Activated CD4-positive, CD25-positive, alpha-beta regulatory T cell (primary cell): ENCODE measurements at regions not wholly inside any gene's neighbourhood (a gene's known extent, or its start where the extent isn't known, plus 50 kb on each side); places are given as distances from the start of the nearest gene placed in this dataset.

Source experiments
- DNase-seq, 4 experiments: peaks; one replicate each; lab custom pipeline; 2025; lab: John Stamatoyannopoulos, UW

DNA sequence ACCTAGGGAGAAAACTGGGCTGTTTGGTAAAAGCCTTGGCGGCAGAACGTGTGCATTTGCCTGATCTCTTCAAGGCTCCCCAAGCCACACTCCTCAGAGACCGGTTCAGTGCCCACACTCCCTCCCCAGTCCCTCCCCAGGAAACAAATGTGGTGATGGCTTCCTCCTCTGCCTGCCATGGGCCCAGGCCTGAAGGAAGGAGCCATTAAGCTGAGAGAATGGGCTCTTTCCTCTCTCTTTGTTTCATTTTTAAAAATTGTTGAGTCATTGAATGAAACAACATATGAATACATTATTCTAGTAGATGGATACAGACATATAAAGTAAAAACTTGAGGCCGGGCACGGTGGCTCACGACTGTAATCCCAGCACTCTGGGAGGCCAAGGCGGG, 50.6 kb upstream of the YWHAQ start:
- no peak for DNase-seq

DNA sequence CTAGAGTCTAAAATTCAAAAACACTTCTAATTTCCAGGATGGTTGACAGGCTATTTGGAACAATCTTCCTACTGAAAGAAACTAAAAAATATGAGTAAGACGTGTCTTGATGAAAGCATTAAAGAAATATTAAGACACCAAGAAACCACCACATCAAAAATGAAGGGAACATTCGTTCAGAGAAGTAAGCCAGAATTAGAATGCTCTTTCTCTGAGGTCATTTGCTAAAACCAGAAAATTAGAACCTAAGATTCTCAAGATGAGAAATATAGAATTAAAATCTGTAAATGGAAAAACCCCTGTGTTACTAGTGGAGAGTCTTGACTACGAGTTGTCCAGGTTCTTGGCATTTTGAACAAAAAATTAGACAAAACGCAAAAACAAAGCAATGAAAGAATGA, 54.8 kb upstream of the YWHAQ start:
- DNase-seq = no peak

DNA sequence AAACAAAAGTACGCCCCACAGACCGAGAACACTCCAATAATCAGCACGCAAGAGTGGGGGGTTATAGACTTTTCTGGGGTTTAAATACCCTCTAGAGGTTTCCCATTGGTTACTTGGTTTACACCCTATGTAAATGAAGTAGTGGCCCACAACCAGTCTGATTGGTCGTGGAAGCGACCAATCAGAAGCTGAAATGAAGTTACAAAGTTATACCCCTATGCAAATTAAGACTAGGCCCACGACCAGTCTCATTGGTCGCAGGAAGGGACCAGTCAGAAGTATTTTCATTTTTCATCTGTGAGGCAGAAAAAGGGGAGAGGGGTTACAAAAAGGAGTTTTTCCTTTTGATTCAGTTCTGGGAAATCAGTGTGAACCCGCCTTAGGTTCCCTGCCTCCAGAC, 55.3 kb upstream of the YWHAQ start:
- DNase-seq = no peak

DNA sequence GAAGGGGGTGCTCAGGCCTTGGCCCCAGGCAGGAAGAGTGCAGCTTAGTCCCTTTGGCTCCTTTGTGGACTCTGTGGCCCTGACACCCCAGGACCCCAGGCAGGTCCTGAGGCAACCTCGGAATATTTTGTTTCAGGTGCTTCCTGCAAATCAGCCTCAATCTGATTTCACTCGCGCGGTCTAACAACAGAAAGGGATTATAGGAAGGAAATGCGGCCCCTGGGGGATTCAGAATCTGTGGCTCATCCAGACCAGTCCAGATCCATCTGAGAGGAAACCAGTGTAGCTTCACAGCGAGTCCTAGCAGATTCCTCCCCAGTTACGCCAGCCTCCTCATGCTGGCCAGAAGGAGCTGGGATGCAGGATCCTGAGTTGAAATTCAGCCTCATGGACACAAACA, 59.5 kb upstream of the YWHAQ start:
- no peak for DNase-seq

DNA sequence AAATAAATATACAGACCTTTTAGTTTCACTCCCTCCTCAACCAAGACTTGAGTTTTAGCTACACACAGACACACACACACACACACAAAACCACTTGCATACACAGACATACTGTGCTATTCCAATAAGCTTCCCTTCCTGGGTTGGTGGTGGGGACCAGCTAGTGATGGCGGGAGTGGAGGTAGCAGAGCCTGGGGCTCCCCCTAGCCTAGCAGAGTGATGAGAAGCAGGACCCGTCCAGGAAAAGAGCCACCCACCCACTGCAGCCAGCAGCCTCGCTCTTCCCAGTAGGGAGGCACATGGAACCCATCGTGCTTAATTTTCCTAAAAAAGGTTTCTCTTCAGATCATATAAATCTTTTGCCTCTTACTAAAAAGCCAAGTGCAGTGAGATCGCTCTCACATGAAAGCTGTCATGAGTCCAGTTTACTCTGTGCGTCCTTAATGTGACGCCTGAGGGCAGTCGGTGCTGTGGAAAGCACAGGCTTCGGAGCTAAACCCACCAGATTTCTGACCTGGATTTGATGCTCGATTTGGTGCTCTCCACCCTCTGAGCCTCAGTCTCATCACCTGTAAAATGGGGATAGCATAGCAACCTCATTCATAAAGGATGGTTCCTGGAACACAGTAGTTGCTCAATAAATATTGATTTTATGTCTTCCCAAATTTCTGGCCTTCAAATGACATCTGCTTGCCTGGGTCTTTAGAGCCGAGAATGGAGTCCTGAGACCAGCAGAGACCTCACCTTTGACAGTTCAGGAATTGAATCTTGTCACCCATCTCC, 60.1 kb upstream of the YWHAQ start:
- no peak for DNase-seq

DNA sequence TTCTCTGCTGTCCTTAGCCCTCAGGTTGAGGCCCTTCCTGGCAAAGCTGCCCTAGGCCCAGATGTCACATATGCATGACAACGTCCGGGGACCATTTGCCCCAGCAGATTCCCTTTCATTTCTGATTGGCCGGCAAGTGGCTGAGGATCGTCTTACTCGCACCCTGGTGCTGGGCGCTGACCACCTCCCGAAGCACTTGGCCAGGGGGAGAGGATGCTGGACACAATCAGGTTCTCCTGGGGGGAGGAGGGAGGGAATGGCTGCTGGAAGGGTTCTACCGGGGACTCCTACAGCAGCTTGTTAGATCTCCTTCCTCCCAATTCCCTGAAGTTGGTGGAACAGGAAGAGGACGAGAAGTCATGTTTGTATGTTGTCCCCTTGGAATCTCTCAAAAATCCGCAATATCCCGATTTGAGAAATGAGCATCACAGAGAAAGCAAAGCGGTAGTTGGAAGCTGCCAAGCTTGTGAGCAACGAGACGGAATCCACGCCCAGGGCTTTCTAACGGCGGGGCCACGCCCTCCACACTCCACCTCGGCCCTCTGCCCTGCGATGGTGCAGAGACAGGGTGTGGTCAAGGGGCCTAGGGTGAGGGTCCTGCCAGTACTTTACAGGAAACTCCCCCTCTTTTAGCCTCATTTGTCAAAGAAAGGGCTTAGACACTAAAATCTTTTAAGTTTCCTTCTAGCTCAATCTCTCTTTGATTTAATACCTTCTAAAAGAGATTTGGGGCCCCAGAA, 61.8 kb upstream of the YWHAQ start:
- DNase-seq = no peak

DNA sequence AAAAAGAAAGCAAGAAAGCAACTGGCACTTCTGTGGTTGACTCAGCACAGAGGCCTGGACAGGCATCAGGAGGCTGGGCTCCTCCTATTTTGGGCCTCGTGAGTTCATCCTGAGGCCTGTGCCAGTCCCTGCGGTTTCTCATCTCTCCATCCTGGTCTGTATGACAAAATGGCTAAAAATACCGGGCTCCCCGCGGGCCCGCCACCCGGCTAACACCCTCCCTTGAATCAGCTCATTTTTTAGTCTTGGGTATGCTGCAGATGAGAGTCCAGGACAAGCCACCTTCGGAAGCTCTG, 62.3 kb upstream of the YWHAQ start:
- DNase-seq = no peak

DNA sequence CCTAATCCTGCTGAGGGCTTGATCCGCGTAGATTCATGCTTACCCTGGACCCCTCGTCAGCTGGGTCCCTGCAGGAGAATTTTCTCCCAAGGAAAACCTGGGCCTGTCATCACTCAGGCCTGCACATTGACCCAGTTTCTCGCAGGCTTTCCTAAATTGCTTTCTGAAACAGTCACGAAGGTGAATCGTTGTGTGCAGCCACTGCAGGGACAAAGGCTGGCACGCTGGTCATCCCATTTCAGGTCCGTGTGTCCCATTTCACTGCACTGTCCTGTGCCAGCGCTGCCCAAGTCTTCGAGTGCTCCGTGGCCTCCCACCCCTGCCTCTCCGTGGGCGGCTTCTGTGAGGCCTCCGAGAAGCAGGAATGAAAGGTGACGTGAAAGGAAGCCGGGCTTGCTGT, 62.8 kb upstream of the YWHAQ start:
- no peak for DNase-seq

DNA sequence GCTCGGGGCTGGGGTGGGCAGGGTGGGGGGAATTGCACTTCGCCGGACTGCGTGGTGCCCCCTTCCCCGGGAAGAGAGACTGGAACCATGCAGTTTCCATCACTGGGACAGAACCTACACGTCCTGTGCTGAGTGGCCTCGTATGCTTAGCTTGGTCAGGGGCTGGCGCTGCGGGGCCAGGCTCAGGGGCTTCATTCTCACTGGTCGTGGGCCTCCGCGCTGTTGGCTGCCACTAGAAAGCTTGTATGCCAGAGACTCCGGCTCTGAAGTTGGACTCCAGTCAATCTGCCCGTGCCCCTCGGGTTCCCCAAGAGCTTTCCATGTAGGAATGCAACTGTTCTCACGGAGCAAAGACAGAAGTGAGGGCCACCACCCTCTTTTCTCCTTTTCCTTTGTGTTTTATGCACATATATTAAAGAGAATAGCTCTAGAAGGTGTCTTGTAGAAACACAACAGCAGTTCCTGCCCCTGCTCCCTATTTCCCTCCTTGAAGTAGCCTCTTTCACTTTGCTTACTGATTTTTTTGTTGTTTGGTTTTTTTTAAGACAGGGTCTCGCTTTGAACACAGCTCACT, 64.0 kb upstream of the YWHAQ start:
- no peak for DNase-seq

DNA sequence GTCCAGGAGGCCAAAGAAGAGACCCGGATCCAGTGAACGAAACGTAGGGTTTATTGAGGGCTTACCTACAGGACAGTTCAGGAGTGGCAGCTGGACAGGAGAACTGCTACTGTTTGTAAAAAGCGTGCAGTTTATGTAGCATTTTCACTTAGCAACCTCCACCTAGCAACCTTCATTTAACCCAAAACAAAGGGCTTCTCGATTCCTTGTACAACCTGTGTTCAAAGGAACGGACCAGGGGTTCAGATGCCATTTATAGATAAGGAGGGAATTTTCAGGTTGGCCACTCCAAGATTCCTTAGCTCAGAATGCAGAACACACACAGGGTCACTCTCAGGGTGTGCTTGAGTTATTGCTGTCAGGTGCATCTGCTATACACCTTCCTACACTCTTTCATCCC, 65.1 kb upstream of the YWHAQ start:
- DNase-seq = no peak

DNA sequence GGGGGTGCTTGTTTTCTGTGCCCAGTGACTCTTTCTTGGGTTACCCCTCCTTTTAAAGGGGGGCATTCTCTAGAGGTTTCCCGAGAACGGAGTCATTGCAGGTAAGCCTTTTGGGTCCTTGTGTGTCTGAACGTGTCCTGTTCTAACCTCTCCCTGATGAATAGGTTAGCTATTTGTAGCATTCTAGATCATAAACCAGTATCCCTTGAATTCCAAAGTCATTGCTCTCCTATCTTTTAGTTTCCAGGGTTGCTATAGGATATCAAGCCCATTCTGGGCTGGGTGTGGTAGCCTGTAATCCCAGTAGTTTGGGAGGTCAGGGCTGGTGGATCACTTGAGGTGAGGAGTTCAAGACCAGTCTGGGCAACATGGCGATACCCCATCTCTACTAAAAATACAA, 65.9 kb upstream of the YWHAQ start:
- no peak for DNase-seq

DNA sequence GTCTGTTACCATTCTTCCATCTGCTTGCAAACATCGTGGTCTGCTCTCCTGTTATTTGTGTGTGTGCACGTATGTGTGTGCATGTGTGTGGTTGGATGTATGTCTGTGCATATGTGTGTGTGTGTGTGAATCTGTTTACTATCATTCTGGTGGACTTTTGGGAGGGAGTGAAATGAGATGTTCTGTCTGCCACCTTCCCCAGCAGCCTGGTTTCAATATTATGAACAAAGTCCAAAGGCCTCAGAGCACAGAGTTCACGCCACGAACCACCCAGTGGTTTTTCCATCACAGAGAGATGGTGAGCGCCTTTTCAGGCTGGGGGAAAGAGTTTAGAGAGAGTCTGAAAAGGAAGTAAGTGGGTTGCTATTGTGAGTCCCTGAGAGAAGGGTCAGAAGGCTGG, 67.1 kb upstream of the YWHAQ start:
- DNase-seq = no peak

DNA sequence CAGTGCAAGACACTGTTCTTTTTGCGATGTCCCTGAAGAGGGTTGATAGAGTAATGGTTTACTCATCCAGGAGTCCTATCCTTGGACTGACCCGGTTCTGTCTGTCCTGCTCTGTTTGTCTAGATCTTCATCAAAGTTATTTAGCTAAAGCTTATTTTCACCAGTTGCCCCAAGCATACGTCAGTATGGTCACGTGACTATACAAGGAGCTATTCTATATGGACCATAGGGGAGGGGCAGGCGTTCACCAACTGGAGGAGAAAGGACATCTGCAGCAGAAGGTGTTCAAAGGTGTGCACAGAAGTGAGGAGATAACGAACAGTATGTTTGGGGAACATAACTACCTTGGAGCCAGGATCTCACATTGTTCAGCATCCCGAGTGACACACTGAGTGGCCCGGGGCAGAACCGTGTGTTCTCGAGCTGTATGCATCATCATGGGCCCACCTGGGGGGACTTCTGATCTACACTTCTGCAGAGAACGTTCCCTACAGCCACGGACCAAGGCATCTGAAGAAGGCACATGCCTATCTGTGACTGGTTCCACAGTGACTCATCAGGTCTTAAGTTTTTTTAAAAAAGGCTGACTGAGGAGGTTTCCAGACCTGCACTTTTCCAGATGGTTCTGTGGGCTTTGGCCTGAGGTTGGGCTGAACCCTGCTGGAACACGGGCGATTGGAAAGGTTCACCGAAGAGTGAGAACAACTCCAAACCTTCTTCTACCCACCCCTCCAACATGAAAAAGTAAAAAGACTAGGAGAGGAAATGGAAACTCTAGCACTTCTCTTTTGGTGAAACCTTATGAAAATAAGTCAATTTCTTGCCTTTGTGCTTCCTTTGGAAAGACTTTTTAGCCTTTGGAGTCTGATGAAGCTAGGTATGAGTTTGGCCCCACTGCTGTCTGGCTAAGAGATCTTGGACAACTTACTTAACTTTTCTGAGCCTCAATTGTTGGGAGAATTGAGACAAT, 68.6 kb upstream of the YWHAQ start:
- DNase-seq = no peak

DNA sequence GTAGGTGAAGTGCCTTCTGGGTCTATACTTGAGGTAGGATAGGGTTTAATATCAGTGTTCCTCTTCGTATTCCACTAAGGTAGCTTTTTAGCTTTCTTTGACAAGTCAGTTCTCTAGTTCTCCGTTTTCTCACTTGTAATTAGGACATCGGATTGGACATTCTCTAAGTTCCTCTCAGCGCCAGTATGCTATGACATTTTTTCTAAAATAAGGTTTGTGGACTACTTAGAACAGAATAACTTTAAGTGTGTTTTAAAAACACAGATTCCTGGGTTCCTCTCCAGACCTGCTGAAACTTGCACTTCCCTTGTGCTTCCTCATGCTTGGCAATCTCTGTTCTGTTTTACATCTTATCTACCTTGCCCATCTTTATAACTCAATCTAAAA, 69.3 kb upstream of the YWHAQ start:
- DNase-seq = no peak

DNA sequence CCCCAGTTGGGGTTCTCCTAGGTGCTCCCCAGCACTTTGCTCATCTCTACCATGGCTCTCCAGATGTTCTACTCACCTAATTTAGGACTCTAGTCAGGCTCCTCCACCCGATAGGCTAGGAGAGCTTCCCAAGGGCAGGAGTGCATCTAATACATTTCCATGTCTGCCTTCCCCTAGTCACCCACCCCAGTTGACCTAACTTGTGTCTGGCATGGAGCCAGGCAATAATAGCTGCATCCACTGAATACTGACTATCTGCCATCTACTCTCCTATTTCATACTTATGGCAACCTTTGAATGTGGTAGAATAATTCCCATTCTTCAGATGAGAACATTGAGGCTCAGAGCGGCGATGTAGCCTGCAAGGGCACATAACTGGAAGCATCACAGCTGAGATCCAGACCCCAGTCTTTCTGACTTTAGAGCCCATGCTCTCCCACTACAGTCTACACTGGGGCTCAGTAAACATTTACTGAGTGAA, 71.8 kb upstream of the YWHAQ start:
- DNase-seq = no peak

DNA sequence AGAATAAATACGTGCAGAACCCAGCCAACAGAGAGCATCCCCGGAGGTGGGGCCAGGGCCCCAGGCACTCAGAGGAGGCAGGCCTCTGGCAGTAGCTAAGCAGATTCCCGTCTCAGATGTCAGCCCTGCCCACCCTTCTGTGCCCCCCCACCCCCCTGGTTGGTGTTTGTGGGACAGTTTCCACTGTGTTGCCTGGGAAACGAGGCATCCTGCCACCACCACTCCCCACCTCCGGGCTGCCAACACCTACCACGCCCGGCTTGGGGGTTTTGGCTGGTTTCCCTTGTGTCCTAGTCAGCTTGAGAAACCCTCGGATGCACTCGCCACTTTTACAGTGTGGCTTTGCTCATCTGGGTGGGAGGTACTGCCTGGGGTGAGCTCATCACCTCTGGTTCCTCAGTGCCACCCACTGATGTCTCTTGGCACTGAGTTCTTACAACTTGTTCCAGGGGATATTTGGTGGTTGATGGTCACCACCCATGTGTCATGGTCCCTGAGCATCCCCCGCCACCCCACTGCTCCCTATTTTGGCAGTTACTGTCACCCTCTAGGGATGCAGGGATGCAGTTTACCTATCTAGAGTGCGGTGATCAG, 72.4 kb upstream of the YWHAQ start:
- peak; percentile 9 to 31 (median 24) for DNase-seq

DNA sequence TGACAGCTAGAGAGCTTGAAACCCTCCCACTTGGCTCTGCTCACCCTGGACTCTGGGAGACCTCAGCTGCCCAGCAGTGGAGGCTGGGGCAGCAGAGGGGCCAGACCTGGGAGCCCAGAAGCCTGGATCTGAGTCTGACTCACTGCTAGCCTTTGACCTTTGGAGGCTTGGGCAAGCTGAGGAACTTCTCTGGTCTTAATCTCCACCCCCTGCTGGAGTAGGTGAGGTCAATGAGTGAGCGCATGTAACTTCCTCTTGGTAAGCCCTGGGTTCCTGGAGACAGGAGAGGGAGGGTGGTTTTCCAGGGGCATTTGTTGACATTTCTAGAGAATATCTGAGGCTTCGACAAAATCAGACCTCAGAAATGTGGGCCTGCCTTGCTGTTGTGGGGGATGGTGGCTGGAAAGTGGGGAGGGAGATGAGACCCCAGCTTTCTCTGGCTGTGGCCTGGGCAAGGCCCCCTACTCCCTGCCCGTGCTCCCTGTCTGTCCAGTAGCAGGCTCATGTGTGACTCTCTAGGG, 73.0 kb upstream of the YWHAQ start:
- no peak for DNase-seq

DNA sequence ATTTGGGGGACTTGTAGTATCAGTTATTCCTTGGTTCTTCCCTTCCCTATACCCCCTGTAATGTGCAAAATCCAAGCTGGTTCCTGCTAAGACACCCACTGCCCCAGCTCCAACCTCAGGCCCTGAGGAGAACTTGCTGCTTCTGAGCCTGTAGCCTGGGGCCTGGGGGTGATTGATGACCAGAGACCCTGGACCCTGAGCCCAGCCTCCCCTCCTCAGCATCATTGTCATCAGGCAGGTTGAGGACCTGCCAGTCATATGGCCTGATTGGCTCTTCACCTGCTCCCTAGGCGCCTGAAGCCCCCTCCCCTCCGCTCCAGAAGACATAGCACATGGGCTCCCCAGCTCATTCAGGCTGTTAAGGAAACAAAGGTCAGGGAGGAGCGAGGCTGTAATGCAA, 73.8 kb upstream of the YWHAQ start:
- DNase-seq = no peak

DNA sequence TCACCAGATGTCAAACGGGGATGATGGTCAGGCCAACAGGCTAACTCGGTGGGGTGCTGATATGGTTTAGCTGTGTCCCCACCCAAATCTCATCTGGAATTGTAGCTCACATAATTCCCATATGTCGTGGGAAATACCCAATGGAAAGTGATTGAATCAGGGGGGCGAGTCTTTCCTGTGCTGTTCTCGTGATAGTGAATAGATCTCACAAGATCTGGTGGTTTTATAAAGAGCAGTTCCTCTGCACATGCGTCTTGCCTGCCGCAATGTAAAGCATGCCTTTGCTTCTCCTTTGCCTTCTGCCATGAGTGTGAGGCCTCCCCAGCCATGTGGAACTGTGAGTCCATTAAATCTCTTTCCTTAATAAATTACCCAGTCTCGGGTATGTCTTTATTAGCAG, 74.4 kb upstream of the YWHAQ start:
- no peak for DNase-seq

DNA sequence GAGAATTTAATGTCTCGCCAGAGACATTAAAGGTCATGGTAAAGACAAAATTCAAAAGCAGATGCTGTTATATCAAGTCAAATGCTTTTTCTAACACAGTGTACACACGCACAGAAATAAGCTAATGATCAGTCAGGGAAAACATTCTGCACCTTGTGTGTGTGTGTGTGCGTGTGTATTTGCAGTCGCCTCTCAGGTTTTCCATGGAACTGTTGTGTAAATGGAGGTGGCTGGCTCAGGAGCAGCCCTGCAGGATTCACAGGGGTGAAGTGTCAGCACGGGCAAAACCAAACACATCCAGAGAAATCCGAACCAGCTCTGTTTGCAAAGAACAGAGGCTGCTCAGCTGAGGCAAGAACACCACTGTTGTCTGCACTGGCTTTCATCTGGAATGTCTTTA, 76.2 kb upstream of the YWHAQ start:
- DNase-seq = no peak

DNA sequence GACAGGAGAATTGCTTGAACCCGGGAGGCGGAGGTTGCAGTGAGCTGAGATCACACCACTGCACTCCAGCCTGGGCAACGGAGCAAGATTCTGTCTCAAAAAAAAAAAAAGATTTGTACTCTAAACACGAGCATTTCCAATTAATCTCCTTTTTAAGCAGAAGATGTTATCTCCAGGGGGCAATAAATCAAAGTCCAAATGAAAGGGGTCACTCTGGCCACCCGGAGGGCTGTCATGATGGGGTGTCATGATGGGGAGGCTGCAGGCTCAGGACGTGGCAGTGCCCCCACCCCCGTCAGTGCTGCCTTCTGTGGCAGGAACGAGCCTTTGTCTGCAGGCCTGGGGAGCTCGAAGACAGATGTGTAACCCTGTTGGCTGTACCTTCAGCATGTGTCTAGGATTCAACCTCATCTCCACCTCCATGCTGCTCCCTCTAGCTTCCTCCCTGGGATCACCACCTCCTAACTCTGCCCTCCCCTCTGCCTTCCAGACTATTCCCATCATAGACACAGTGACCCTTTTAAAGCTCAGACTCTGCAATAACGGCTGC, 76.9 kb upstream of the YWHAQ start:
- DNase-seq = no peak
